GM19043 (cell line): ENCODE measurements at regions not wholly inside any gene's neighbourhood (a gene's known extent, or its start where the extent isn't known, plus 50 kb on each side); places are given as distances from the start of the nearest gene placed in this dataset.
"Not testable (repeated sequence)": the region's sequence is repeated elsewhere in the genome, so short reads cannot be mapped to it uniquely, and the experiment has no call there.

Experiments
- ATAC-seq: cut with Tn5 transposase; IDR thresholded peaks from one replicate; pipeline ENCODE4 v1.9.1; 2021; ENCODE audit warnings: low read depth; ENCODE audit not compliant: unreplicated experiment

GRCh38 chr3:22621205-22621809, 581.8 kb upstream of the UBE2E2 start:
- no peak for ATAC-seq

- no peak for ATAC-seq
Observed at GRCh38 chr3:22627993-22628499, 575.1 kb upstream of the UBE2E2 start.

- ATAC-seq: no peak
Observed at GRCh38 chr3:22632536-22632935, 570.6 kb upstream of the UBE2E2 start.

GRCh38 chr3:22634433-22634832, 568.7 kb upstream of the UBE2E2 start:
- no peak for ATAC-seq

GRCh38 chr3:22659651-22660475, 543.3 kb upstream of the UBE2E2 start:
- ATAC-seq: no peak

- ATAC-seq: no peak
Observed at GRCh38 chr3:22660606-22661005, 542.5 kb upstream of the UBE2E2 start.

- ATAC-seq: no peak
Observed at GRCh38 chr3:22661121-22661700, 541.9 kb upstream of the UBE2E2 start.

- ATAC-seq: no peak
Observed at GRCh38 chr3:22665528-22665927, 537.6 kb upstream of the UBE2E2 start.

- no peak for ATAC-seq
Observed at GRCh38 chr3:22666736-22667135, 536.4 kb upstream of the UBE2E2 start.

- no peak for ATAC-seq
Observed at GRCh38 chr3:22671848-22672247, 531.3 kb upstream of the UBE2E2 start.

- ATAC-seq: no peak
Observed at GRCh38 chr3:22684739-22685138, 518.4 kb upstream of the UBE2E2 start.

GRCh38 chr3:22685597-22685996, 517.5 kb upstream of the UBE2E2 start:
- ATAC-seq: no peak

- no peak for ATAC-seq
Observed at GRCh38 chr3:22691407-22691806, 511.7 kb upstream of the UBE2E2 start.

- no peak for ATAC-seq
Observed at GRCh38 chr3:22691856-22692628, 511.1 kb upstream of the UBE2E2 start.

- ATAC-seq: no peak
Observed at GRCh38 chr3:22700876-22701275, 502.3 kb upstream of the UBE2E2 start.

GRCh38 chr3:22704166-22704565, 499.0 kb upstream of the UBE2E2 start:
- no peak for ATAC-seq

- no peak for ATAC-seq
Observed at GRCh38 chr3:22704571-22705354, 498.4 kb upstream of the UBE2E2 start.

GRCh38 chr3:22706922-22707321, 496.2 kb upstream of the UBE2E2 start:
- ATAC-seq: not testable (repeated sequence)

GRCh38 chr3:22713936-22714335, 489.2 kb upstream of the UBE2E2 start:
- no peak for ATAC-seq

GRCh38 chr3:22714749-22715148, 488.4 kb upstream of the UBE2E2 start:
- ATAC-seq: no peak
